Medulla oblongata (tissue), 1 donor: ENCODE measurements at regions not wholly inside any gene's neighbourhood (a gene's known extent, or its start where the extent isn't known, plus 50 kb on each side); places are given as distances from the start of the nearest gene placed in this dataset.

ENCODE experiments used
- DNase-seq: peaks from one replicate; pipeline ENCODE4 v3.0.0-alpha.2; 2015; ENCODE audit errors: extremely low spot score

GRCh38 chr4:176507845-176508533, 188.2 kb downstream of the SPCS3 start:
- no peak for DNase-seq

GRCh38 chr4:176508780-176509331, 189.1 kb downstream of the SPCS3 start:
- DNase-seq = no peak

DNA sequence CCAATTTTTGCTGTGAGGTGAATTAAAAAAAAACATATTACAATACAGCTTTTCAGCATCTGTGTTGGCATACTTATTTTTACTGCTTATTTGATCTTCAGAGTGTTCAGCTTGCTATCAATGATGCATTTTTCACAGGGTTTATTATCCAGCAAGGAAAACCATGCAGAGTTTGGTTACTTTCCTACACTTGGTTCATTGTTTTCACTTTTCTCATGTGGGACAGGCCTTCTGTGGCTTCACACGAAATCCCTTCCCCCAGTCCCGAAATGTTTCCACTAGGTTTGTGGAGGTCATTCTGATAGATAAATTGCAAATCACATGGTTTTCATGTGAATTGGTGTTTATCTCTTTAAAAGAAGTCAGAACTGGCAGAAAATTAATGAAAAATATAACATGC, 205.8 kb downstream of the SPCS3 start:
- DNase-seq = no peak

GRCh38 chr4:176526704-176527103, 206.9 kb downstream of the SPCS3 start:
- DNase-seq = no peak

DNA sequence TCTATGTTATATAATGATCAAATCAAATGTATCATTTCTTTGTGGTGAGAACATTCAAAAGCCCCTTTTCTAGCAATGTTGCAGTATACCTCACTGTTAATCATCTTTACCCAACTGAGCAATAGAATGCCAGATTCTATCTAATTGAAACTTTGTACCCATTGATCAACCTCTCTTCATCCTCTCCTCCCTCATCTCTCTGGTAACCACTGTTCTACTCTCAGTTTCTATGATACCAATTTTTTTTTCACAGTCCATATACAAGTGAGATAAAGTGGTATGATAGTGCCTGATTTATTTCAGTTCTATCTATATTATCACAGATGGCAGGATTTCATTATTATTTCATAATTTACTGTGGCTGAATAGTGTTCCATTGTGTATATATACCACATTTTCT, 209.8 kb downstream of the SPCS3 start:
- DNase-seq = no peak

DNA sequence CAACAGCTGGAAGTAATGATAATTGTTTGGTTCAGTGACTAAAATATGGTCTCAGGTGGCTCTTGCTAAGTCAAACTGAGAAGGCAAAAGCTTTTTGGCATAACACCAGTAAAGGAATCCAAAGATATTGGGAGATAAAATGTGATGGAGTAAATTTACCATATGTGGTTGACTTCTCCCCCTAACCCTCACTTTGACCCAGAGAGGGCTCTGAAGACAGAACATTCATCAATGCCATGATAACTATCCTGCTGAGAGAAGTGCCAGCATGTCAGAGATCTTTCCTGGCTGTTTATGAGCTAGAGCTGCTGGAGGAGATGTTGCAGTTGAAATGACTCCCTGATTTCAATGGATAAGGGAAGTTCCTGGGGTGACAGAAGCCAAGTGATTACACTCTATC, 213.4 kb downstream of the SPCS3 start:
- no peak for DNase-seq

DNA sequence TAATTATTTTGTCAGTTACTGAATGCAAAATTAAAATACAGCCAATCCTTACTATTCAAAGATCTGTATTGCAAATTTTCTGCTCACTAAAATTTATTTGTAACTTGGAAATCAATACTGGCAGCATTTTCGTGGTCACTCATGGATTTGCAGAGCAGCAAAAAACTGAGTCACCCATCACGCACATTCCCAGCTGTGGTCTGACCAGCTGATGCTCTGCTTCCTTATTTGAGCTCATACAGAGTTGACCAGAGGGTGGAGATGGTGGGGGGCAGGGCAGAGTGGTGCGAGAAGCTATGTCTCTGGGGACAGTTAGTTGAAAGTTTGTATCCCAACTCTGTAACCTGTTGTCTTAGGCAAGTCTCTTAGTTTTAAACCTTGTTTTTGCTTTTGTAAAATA, 214.8 kb downstream of the SPCS3 start:
- no peak for DNase-seq

- DNase-seq = no peak
These were observed 218.6 kb downstream of the SPCS3 start for GRCh38 chr4:176538217-176538925.

DNA sequence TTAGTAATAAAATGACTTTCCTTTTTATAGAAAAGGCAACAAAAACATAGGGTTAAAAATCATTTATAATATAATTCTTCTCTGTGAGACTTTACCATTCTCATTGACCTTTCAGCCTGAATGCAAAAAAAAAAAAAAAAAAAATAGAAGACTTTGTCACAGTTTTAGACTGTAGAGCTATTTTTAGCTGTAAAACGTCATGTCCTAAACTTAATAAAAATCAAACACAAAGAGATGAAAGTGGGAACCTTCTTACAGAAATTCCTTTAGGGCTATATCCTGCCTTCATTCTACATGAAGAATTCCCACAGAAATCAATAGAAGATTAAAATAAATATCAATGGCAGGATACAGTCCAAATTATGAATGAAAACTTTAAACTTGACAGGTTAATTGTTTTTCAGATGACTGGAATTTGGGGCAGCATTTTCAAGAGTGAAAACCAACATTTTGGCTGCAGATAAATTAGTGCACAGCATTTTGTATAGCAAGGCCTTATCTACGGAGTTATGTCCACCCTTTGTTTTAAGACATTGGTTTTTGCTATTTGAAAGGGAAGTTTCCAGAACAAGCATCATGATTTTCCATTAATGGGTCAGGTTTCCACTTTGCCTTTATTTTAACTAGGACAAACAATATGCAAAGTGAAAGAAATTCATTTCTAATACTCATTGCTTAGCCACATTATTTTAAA, 219.5 kb downstream of the SPCS3 start:
- DNase-seq = no peak

- DNase-seq = no peak
These were observed 220.0 kb downstream of the SPCS3 start for GRCh38 chr4:176539785-176540175.

DNA sequence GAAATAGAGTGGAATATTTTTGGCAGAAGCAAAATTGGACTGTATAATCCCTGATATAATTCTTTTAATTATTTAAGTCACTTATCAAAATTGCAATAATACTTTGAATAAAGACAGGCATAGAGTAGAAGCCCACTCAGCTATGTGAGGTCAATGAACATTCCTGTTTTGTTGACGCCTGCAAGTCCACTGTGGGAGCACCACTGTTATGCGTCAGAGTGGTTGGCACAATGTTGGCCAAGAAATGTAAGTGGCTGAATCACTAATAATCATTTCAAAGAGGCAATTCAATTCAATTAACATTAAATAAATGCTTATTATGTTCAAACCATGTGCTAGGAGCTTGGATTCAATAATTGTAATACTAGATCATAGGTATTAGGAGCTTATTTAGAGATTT, 221.0 kb downstream of the SPCS3 start:
- no peak for DNase-seq

GRCh38 chr4:176545872-176546271, 226.1 kb downstream of the SPCS3 start:
- DNase-seq = no peak

DNA sequence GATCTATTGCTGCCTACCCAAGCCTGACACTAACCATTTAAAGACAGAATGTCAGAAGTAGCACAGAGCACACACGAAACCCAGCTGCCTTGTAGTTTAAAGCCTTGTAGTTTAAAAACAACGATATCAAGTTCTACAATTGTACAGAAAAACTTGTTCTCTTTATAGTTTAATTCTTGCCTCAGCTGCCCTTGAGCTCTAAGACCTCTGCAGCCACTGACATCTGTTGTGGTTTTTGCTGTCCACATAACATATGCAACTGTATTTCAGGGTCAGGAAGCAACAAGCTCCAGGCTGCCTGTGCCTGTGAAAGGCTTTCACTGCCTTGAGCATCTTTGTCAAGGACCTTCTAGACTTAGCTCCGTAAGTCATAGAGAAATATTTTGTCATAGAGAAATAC, 227.2 kb downstream of the SPCS3 start:
- DNase-seq = no peak

DNA sequence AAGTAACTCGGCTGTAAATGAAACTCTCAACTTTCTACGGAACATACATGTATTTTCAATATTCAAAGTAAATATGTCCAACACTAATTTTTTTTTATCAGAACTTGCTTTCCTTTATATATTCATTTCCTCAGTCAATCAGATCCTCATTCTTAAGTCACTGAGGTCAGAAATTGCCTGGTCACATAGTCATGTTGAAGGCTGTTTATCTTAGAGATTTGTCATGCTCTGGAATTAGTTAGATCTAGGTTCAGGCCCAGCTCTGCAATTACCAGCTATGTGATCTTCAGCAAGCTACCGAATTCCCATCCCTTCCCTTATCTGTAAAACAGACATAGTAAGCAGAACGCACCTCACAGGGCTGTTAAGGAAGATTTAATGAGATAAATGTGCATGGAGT, 228.8 kb downstream of the SPCS3 start:
- DNase-seq = no peak

GRCh38 chr4:176549161-176549865, 229.5 kb downstream of the SPCS3 start:
- no peak for DNase-seq

DNA sequence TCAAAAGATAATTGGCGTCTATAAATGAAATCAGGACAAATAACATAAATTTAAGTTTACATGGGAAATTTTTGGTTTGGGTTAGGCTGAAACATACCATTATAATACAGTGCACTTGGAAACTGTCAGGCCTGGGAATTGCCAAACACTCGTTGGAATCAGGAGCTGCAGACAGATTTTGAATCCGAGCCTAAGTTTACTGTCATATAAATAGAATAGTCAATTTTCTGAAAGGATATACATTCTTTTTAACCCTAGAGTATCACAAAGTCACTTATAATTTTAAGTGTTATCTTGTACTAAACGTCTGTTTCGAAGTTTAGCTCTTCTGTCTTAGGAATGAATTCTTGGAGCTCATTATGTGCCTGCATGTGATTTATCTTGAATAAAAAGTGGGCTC, 234.1 kb downstream of the VEGFC start:
- DNase-seq = no peak

DNA sequence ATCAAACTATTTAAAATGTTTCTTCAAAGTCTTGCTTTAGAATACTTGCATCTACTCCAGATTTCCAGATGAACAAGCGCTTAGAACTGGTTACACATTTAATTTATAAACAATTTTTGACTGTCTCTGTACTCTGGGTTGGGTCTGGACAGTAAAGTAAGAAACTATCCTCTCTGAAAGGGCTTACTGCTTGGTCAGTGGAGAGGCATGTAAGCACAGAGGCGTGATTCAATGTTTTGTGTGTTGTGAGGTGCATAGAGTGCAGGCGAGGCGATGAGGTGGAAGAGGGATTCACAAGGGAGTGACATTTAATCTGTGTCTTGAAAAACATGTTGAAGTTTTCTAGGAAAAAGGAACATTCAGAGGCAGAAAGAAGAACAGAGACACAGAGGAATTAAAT, 231.4 kb downstream of the VEGFC start:
- no peak for DNase-seq

- DNase-seq = peak; percentile 20
These were observed 229.1 kb downstream of the VEGFC start for GRCh38 chr4:176563591-176563990.

GRCh38 chr4:176565049-176565448, 227.7 kb downstream of the VEGFC start:
- DNase-seq = no peak

- no peak for DNase-seq
These were observed 226.0 kb downstream of the VEGFC start for GRCh38 chr4:176566769-176567168.

DNA sequence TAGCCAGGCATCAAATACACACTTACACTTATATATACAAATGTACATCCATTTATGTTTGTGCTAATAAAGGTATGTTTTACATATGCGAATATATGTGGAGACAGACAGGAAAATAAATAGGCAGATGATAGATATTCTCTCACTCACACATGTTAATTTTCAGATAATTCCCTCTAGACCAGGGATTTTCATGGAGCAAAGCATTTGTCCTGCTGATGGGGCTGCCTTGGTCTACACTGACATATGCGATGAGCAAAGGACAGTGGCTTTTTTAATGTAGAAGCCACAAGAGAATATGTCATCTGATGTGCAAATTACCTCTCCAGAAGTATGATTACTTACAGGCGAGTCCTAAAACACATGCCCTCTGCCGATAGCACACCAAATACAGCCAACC, 224.5 kb downstream of the VEGFC start:
- no peak for DNase-seq

GRCh38 chr4:176569301-176569700, 223.4 kb downstream of the VEGFC start:
- DNase-seq = no peak
